Neural progenitor cell (in vitro differentiated cells): ENCODE measurements at regions not wholly inside any gene's neighbourhood (a gene's known extent, or its start where the extent isn't known, plus 50 kb on each side); places are given as distances from the start of the nearest gene placed in this dataset.
"Not testable (repeated sequence)": the region's sequence is repeated elsewhere in the genome, so short reads cannot be mapped to it uniquely, and the experiment has no call there.

Experiments
- DNase-seq: peaks from one replicate; pipeline ENCODE4 v3.0.0-alpha.2; 2016; ENCODE audit warnings: low spot score
- H2AFZ ChIP-seq: fragments of 200-600 bp; sonication (generic); replicated peaks from 2 replicates; pipeline ENCODE4 v1.6.1; 2016; ENCODE audit warnings: antibody characterized with exemption
- H3F3A ChIP-seq: fragments of 200-600 bp; sonication (generic); 2 replicates; pipeline ENCODE4 v1.6.1; 2016; ENCODE audit warnings: antibody characterized with exemption, low read depth
- H3K27ac ChIP-seq: fragments of 200-600 bp; sonication (generic); 2 replicates; pipeline ENCODE4 v1.5.1; 2016; ENCODE audit warnings: mild to moderate bottlenecking
- H3K27me3 ChIP-seq: fragments of 200-600 bp; sonication (generic); 2 replicates; pipeline ENCODE4 v1.6.1; 2016; ENCODE audit warnings: mild to moderate bottlenecking, moderate library complexity
- H3K36me3 ChIP-seq: fragments of 200-600 bp; sonication (generic); 2 replicates; pipeline ENCODE4 v1.5.1; 2016
- H3K4me1 ChIP-seq: fragments of 200-600 bp; sonication (generic); 2 replicates; pipeline ENCODE4 v1.6.1; 2016; ENCODE audit warnings: mixed run types
- H3K4me2 ChIP-seq: fragments of 200-600 bp; sonication (generic); 2 replicates; pipeline ENCODE4 v1.6.1; 2016
- H3K4me3 ChIP-seq: fragments of 200-600 bp; sonication (generic); 2 replicates; pipeline ENCODE4 v1.5.1; 2016
- H3K79me2 ChIP-seq: fragments of 200-600 bp; sonication (generic); 2 replicates; pipeline ENCODE4 v1.6.1; 2016; ENCODE audit warnings: low read depth
- H3K9ac ChIP-seq: fragments of 200-600 bp; sonication (generic); 2 replicates; pipeline ENCODE4 v1.6.1; 2016
- H3K9me3 ChIP-seq: fragments of 200-600 bp; sonication (generic); 2 replicates; pipeline ENCODE4 v1.5.1; 2016; ENCODE audit warnings: low read depth
- H4K20me1 ChIP-seq: fragments of 200-600 bp; sonication (generic); 2 replicates; pipeline ENCODE4 v1.6.1; 2016; ENCODE audit warnings: low read depth
- H3K27ac Mint-ChIP-seq: 3 replicates; pipeline ENCODE4 v1.8.0; 2021; ENCODE audit warnings: mixed read lengths
- H3K27me3 Mint-ChIP-seq: 2 replicates; pipeline ENCODE4 v1.8.0; 2022; ENCODE audit warnings: low read depth, mild to moderate bottlenecking, inconsistent platforms, moderate library complexity, mixed read lengths; ENCODE audit not compliant: insufficient read depth
- H3K36me3 Mint-ChIP-seq: 3 replicates; pipeline ENCODE4 v1.8.0; 2021; ENCODE audit warnings: mixed read lengths
- H3K4me1 Mint-ChIP-seq: 3 replicates; pipeline ENCODE4 v1.8.0; 2021; ENCODE audit warnings: mixed read lengths
- H3K4me3 Mint-ChIP-seq: 3 replicates; pipeline ENCODE4 v1.8.0; 2021; ENCODE audit warnings: mild to moderate bottlenecking, moderate library complexity, mixed read lengths
- H3K9me3 Mint-ChIP-seq: 3 replicates; pipeline ENCODE4 v1.8.0; 2020; ENCODE audit warnings: mixed read lengths
- CTCF ChIP-seq: fragments of 200-600 bp; sonication (generic); IDR thresholded peaks from 2 replicates; pipeline ENCODE4 v1.5.1; 2017; ENCODE audit warnings: antibody characterized with exemption, mild to moderate bottlenecking
- EZH2 ChIP-seq: fragments of 200-600 bp; sonication (generic); IDR thresholded peaks from 2 replicates; pipeline ENCODE4 v1.6.1; 2017; ENCODE audit warnings: antibody characterized with exemption, mild to moderate bottlenecking, moderate library complexity
- EZH2phosphoT487 ChIP-seq: fragments of 200-600 bp; sonication (generic); IDR thresholded peaks from 2 replicates; pipeline ENCODE4 v1.6.1; 2017; ENCODE audit warnings: antibody characterized with exemption

GRCh38 chr14:52150162-52150561, 81.3 kb upstream of the NID2 start:
- no peaks in the 10 kb centered on the region for H3K4me1 ChIP-seq
- no peaks in the 10 kb centered on the region for H3K4me1 Mint-ChIP-seq

GRCh38 chr14:52148371-52148770, 79.5 kb upstream of the NID2 start:
- H3K27me3 Mint-ChIP-seq: peaks cover 2% of the 10 kb centered on the region
- no peak for DNase-seq
- no peak for TF ChIP-seq EZH2
- no peak for TF ChIP-seq CTCF
- TF ChIP-seq EZH2phosphoT487: no peak
- Histone ChIP-seq H3K9me3 (no peaks in the 10 kb centered on the region), H3K4me1 (no peaks in the 10 kb centered on the region), H3K79me2 (no peaks in the 10 kb centered on the region), H2AFZ (no peak overlapping the region), H3K36me3 (no peaks in the 10 kb centered on the region), H3K9ac (no peak overlapping the region), H4K20me1 (no peaks in the 10 kb centered on the region), H3K27ac (no peak overlapping the region), H3K27me3 (no peaks in the 10 kb centered on the region), H3K4me2 (no peak overlapping the region), H3F3A (no peaks in the 10 kb centered on the region), H3K4me3 (no peak overlapping the region)
- H3K9me3 Mint-ChIP-seq: peaks cover 5% of the 10 kb centered on the region
- H3K36me3 Mint-ChIP-seq: no peaks in the 10 kb centered on the region
- no peak overlapping the region for H3K4me3 Mint-ChIP-seq
- no peaks in the 10 kb centered on the region for H3K4me1 Mint-ChIP-seq
- H3K27ac Mint-ChIP-seq: no peak overlapping the region

More at GRCh38 chr14:52150162-52150561, 81.3 kb upstream of the NID2 start:
- H3K4me3 Mint-ChIP-seq: no peak overlapping the region
- no peaks in the 10 kb centered on the region for H3K36me3 Mint-ChIP-seq
- no peak for TF ChIP-seq EZH2phosphoT487
- no peak for TF ChIP-seq CTCF
- TF ChIP-seq EZH2: no peak
- no peaks in the 10 kb centered on the region for H3K27me3 ChIP-seq
- H3K79me2 ChIP-seq: no peaks in the 10 kb centered on the region
- no peaks in the 10 kb centered on the region for H3F3A ChIP-seq
- H3K9me3 ChIP-seq: no peaks in the 10 kb centered on the region
- no peak for DNase-seq
- no peak overlapping the region for H3K4me3 ChIP-seq
- H3K27ac Mint-ChIP-seq: no peak overlapping the region
- H4K20me1 ChIP-seq: no peaks in the 10 kb centered on the region
- no peak overlapping the region for H2AFZ ChIP-seq
- H3K36me3 ChIP-seq: no peaks in the 10 kb centered on the region
- H3K9ac ChIP-seq: no peak overlapping the region
- no peak overlapping the region for H3K27ac ChIP-seq
- peaks cover 5% of the 10 kb centered on the region for H3K9me3 Mint-ChIP-seq
- H3K4me2 ChIP-seq: no peak overlapping the region
- peaks cover 2% of the 10 kb centered on the region for H3K27me3 Mint-ChIP-seq

- Histone ChIP-seq H3K9me3 (no peaks in the 10 kb centered on the region), H4K20me1 (no peaks in the 10 kb centered on the region), H3K4me1 (no peaks in the 10 kb centered on the region), H3K4me2 (no peak overlapping the region), H3F3A (no peaks in the 10 kb centered on the region), H3K9ac (no peak overlapping the region), H3K79me2 (no peaks in the 10 kb centered on the region), H3K36me3 (no peaks in the 10 kb centered on the region), H3K4me3 (no peak overlapping the region), H2AFZ (no peak overlapping the region), H3K27ac (no peak overlapping the region), H3K27me3 (no peaks in the 10 kb centered on the region)
- Mint-ChIP-seq H3K27ac (no peak overlapping the region), H3K27me3 (peaks cover 2% of the 10 kb centered on the region), H3K9me3 (peaks cover 5% of the 10 kb centered on the region), H3K36me3 (no peaks in the 10 kb centered on the region), H3K4me1 (no peaks in the 10 kb centered on the region), H3K4me3 (no peak overlapping the region)
- TF ChIP-seq EZH2 (no peak), EZH2phosphoT487 (no peak), CTCF (no peak)
- no peak for DNase-seq
These were observed 77.6 kb upstream of the NID2 start for GRCh38 chr14:52146504-52146903.

GRCh38 chr14:52144099-52144498, 75.2 kb upstream of the NID2 start:
- H3K27ac ChIP-seq, H3K36me3 ChIP-seq, H3K4me1 ChIP-seq, H2AFZ ChIP-seq, H3K27me3 Mint-ChIP-seq, H3K4me2 ChIP-seq, H3F3A ChIP-seq, H4K20me1 ChIP-seq, H3K9me3 Mint-ChIP-seq, H3K79me2 ChIP-seq, H3K4me3 Mint-ChIP-seq, H3K9me3 ChIP-seq, H3K9ac ChIP-seq, H3K4me3 ChIP-seq, H3K4me1 Mint-ChIP-seq, H3K27ac Mint-ChIP-seq, DNase-seq, H3K27me3 ChIP-seq, H3K36me3 Mint-ChIP-seq: not testable (repeated sequence)
